ENCODE measurements at regions not wholly inside any gene's neighbourhood (a gene's known extent, or its start where the extent isn't known, plus 50 kb on each side); places are given as distances from the start of the nearest gene placed in this dataset.

- ChIA-PET CTCF (no interaction called here), RAD21 (ENCODE audit: low non-redundant PET in 1 of 2, low total read pairs in 2 of 2, uncharacterized antibody in 2 of 2, unreplicated experiment in 2 of 2) (no interaction called here), POLR2A (no interaction called here)
- intact Hi-C loops (cut with micrococcal nuclease), result no loop called here
- DNase-seq (ENCODE audit: low read depth, low spot score) (no peak), ATAC-seq (no peak)
- no peak overlapping the region for H2AFZ ChIP-seq (ENCODE audit: low read depth, low read length, poor library complexity, severe bottlenecking)
- no peaks in the 10 kb centered on the region for H3K9me3 ChIP-seq (ENCODE audit: control insufficient read depth in 1 of 2, insufficient read depth in 1 of 2, low read depth in 1 of 2, low read length in 2 of 2)
- H3K4me1 ChIP-seq (ENCODE audit: control insufficient read depth in 1 of 2, insufficient read depth in 2 of 2, low read length in 2 of 2), result no peaks in the 10 kb centered on the region
- H3K9ac ChIP-seq (ENCODE audit: low read length), result no peak overlapping the region
- BruUV-seq (replicated peaks), result no TSS peak
- no peak overlapping the region for H3K4me2 ChIP-seq (ENCODE audit: low read length)
- no peak for TF ChIP-seq ZNF274 (IDR thresholded peaks at IDR 0.05; ENCODE audit: low read depth, low read length)
- no peak for TF ChIP-seq FOSL1 (IDR thresholded peaks at IDR 0.05; ENCODE audit: low read depth)
- TF ChIP-seq REST (IDR thresholded peaks at IDR 0.05; ENCODE audit: low read depth), result no peak
- no peak for TF ChIP-seq ZBTB33 (IDR thresholded peaks at IDR 0.05; ENCODE audit: extremely low read depth, insufficient replicate concordance, low read length)
- no peak for TF ChIP-seq JUND (IDR thresholded peaks at IDR 0.05)
- no peak for TF ChIP-seq ZFX (IDR thresholded peaks at IDR 0.05)
- TF ChIP-seq CBX3 (IDR thresholded peaks at IDR 0.05; ENCODE audit: low read depth), result no peak
- no peak for TF ChIP-seq POLR2AphosphoS5 (IDR thresholded peaks at IDR 0.05; ENCODE audit: low read depth, low read length)
- no peak for TF ChIP-seq CTCF (IDR thresholded peaks at IDR 0.05 in 2 of 3, conservative IDR thresholded peaks at IDR 0.05 in 1 of 3; ENCODE audit: borderline replicate concordance in 1 of 3, insufficient read depth in 1 of 3, low read depth in 2 of 3, low read length in 2 of 3)
- TF ChIP-seq CEBPB (IDR thresholded peaks at IDR 0.05; ENCODE audit: low read depth), result no peak
- no peak for TF ChIP-seq RAD21 (IDR thresholded peaks at IDR 0.05; ENCODE audit: low read depth)
- no peak for TF ChIP-seq POLR2A (IDR thresholded peaks at IDR 0.05; ENCODE audit: borderline replicate concordance, extremely low read depth, insufficient read depth, insufficient read length)
- TF ChIP-seq EZH2phosphoT487 (IDR thresholded peaks at IDR 0.05; ENCODE audit: borderline replicate concordance), result no peak
- no peak overlapping the region for H3K4me3 ChIP-seq (replicated peaks in 1 of 2; ENCODE audit: low read depth in 1 of 2, low read length in 2 of 2)
- no peaks in the 10 kb centered on the region for H3K36me3 ChIP-seq (ENCODE audit: control insufficient read depth in 1 of 2, insufficient read depth in 2 of 2, low read length in 2 of 2)
- no peaks in the 10 kb centered on the region for H3K9me2 ChIP-seq (ENCODE audit: insufficient read depth)
- no peak overlapping the region for H3K27ac ChIP-seq (ENCODE audit: low read depth, low read length)
- H3K27me3 ChIP-seq (ENCODE audit: insufficient read depth, low read length), result no peaks in the 10 kb centered on the region
- no peaks in the 10 kb centered on the region for H4K20me1 ChIP-seq (ENCODE audit: insufficient read depth)
- no peaks in the 10 kb centered on the region for H3K79me2 ChIP-seq (ENCODE audit: insufficient read depth, low read length)
Measured at GRCh38 chrX:38895775-38896174, 94.5 kb downstream of the MID1IP1 start.

Data from HCT116 (cell line).